GM18508 (cell line): ENCODE measurements at regions not wholly inside any gene's neighbourhood (a gene's known extent, or its start where the extent isn't known, plus 50 kb on each side); places are given as distances from the start of the nearest gene placed in this dataset.
"Not testable (repeated sequence)": the region's sequence is repeated elsewhere in the genome, so short reads cannot be mapped to it uniquely, and the experiment has no call there.

Experiments
- ATAC-seq: cut with Tn5 transposase; IDR thresholded peaks from one replicate; pipeline ENCODE4 v1.9.1; 2021; ENCODE audit warnings: moderate number of reproducible peaks; ENCODE audit not compliant: insufficient read depth, unreplicated experiment

GRCh38 chr13:80988391-80989151 lies 647.6 kb upstream of the SPRY2 start:
- ATAC-seq: no peak

- ATAC-seq: peak; percentile 89
These were observed 638.2 kb upstream of the SPRY2 start for GRCh38 chr13:80979035-80979641.

DNA sequence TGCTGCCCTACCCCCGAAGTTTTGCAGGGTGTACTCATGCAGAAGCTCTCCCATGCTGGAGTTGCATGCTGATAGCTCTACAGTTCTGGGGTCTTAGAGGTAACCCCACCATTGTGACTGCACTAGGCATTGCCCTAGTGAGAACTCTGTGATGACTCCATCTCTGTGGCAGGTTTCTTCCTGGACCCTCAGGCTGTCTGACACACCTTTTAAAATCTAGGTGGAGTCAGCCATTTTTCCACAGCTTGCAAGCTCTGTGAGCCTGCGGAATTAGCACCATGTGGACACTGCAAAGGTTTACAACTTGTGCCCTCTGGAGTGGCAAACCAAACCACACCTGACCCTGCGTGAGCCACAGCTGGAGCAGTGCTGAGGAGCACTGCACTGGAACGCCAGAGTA lies 636.2 kb upstream of the SPRY2 start:
- ATAC-seq: no peak

- no peak for ATAC-seq
These were observed 635.0 kb upstream of the SPRY2 start for GRCh38 chr13:80975903-80976302.

- ATAC-seq: no peak
These were observed 632.8 kb upstream of the SPRY2 start for GRCh38 chr13:80973721-80974120.

- ATAC-seq: no peak
These were observed 632.0 kb upstream of the SPRY2 start for GRCh38 chr13:80972857-80973478.

DNA sequence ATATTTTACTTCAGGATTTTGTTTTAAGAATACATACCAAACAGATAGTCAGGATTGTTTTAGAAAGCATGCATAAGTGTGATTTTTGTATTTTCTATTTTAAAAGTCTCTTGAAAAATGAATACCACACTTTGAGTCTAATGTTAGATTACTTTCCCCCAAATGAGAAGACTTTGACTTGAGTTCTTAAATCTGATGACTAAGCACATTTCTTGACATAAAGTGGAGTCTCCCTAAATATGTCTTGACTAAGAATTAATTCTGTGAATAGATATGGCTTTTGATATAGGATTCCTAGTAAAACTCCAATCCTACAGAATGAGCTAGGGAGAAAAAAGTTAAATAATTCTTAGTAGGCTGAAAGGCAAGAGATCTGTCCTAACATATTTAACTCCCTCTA lies 624.2 kb upstream of the SPRY2 start:
- ATAC-seq: no peak

DNA sequence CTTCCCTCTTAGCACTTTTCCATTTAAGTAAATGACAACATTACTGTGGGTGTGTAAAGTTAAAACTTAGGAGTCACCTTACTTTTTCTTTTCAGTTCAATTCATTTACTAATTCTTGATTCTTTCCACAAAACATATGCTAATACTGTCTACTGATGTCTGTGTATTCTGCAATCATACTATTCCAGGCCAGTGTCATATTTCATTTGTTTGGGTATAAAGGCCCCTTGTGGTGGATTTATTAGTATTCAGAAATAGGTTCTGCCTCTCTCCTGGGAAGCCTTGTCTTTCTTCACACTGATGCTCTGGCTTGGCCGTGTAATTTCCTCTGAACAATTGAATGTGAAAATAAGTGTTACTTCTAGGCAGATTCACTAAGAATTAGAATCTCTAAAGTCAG lies 621.9 kb upstream of the SPRY2 start:
- no peak for ATAC-seq

GRCh38 chr13:80962173-80962572 lies 621.2 kb upstream of the SPRY2 start:
- no peak for ATAC-seq

GRCh38 chr13:80957019-80957655 lies 616.2 kb upstream of the SPRY2 start:
- no peak for ATAC-seq

DNA sequence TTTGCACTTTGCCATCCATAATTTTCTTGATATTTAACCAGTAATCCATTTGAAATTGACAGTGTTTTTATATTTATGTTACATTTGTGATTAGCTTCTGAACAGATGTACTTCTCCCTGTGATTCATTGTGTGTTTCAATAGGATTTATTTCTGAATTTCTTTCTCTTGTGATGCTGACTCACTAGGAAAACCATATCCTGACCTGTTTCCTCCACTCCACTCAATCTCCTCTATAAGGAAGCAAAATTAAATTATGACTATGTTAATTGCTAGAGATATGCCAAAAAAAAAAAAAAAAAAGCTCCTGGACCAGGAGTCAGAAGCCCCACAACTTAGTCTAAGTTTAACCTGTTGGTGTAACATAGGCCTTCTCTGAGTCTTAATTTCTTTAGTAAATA lies 614.6 kb upstream of the SPRY2 start:
- ATAC-seq: no peak

DNA sequence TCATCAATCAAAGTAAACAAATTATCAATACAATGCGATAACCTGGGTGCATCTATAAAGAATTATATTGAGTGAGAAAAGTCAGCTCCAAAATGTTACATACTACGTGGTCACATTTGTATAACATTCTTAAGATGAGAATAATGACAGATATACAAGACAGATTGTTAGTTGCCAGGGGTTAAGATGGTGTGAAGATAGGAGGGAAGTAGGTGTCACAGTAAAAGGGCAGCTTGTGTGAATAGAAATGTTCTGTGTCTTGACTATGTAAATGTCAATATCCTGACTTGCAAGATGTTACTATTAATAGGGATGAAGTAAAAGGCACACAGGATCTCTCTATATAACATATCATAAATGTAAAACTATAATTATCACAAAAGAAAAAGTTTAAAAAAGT lies 611.2 kb upstream of the SPRY2 start:
- ATAC-seq: no peak

DNA sequence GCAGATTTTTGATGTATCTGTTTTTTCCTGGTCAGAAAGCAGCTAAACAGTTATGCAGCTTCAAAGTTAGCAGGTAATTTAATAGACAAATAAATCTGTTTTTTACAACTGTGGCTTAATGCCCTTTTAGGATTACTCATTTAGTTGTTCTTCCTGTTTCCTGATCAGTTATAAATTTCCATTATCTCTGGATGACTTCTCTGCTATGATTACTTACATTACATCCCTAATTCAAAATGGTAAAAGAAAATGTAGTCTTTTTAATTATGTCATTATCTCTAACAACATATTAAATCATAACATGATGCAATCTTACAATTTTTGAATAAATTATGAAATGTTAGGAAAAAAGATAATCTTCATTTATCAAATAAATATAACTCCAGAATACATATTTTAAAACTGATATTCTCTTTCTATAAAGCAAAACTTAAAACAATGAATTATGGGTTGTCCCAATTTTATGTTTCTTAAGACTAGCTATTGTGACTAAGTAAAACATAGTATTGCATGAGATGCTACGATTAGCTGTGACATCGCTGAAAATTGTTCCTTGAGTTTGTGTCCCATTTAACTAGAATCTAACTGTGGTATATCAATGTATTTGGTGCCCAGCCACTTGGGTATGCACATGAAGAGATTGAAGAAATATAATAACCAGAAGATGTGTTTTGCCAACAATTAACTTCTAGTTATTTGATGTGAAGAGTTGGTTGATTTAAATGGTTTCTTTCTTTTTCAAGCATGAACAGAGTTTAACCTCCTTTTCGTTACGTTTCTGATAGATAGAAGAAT lies 605.3 kb upstream of the SPRY2 start:
- no peak for ATAC-seq

DNA sequence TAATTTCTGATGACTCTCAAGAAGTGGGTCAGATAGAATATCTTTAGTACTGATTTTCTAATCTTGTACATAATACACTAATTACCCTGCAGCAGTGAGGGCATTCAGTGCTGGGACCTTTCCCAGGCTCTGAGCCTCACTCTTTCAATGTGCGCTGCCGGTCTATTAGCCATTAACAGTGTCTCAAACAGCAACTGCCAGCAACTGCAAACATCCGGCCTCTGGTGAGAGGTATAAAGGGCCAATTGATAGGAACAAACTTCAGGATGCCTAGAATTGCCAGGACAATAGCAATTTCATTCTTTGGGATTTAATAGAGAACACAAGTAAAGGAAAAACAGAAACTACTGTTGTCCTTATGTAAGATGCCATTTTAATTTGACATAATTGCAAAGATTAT lies 604.4 kb upstream of the SPRY2 start:
- ATAC-seq: no peak

DNA sequence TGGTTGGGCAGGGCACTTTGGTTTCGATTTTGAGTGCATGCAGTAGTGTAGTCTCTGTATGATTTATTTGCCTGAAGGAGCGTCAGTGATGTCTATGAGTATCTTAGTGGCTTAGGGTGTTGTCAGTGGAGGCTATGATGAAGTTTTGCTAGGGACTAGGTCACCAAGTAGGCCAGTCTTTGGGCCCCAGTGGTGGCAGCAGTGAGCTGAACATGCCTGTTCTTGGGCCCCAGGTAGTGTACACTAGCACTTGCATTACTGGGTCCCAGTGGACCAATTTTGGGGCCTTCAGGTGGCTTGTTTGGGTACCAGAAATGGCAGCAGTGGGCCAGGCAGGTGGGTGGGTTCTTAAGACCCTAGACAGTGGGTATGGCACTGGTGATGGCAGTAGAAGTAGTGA lies 598.7 kb upstream of the SPRY2 start:
- no peak for ATAC-seq

DNA sequence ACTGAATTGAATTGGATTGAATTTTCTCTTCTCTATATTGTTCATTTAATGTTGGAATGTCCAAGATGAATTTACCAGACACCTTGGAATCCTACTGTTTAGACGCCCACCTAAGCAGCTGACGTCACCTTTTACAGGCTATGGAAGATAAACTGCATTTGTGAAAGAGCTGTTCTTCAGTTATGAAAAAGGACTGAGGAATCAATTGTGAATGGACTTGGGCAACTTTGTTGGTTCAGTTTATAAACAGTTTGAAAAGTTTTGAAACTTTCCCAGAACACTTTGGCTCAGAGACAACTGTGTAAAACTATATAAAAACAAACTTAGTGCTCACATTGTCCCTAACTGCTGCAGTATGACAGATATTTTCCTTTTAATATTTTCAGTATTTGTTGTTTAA lies 590.8 kb upstream of the SPRY2 start:
- no peak for ATAC-seq

DNA sequence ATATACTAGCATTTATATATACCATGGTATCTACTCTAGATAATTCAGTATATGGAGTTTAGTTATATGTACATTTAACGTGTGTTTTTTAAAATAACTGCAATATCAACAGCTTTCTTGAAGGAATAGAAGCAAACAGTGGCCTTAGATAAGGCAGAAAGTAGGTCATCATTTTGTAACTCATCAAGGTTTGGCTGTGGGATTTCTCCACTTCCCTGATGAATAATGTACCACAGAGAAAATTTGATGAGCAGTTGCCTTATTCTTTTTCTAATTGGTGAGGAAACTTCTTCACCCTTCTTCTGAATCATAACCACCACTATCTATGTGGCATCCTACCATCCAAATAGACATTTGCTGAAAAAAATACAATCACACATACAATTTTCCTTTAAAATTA lies 590.2 kb upstream of the SPRY2 start:
- ATAC-seq: no peak

GRCh38 chr13:80928241-80928640 lies 587.3 kb upstream of the SPRY2 start:
- no peak for ATAC-seq

DNA sequence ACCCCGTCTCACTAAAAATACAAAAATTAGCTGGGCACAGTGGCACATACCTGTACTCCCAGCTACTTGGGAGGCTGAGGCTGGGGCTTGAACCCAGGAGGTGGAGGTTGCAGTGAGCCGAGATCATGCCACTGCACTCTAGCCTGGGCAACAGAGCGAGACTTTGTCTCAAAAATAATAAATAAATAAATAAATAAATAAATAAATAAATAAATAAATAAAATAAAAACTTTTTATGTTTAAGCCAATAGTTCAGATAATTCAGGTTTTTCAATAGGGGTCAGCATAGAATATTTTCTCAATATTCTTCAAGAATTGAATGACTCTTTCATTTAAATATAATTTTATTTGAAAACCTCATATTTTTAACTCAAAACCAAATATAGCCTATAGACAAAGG lies 585.1 kb upstream of the SPRY2 start:
- not testable (repeated sequence) for ATAC-seq

DNA sequence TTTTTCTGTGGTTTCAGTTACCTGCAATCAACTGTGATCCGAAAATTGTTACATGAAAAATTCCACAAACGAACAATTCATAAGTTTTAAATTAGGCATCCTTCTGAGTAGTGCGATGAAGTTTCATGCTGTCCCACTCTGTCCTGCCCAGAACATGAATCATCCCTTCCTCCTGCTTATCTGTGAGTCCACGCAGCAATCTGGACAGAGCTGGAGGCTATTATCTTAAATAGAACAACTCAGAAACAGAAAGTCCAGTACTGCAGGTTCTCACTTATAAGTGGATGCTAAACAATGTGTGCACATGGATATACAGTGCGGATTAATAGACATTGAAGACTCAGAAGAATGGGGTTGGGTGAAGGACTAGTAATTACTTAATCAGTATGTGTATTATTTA lies 583.7 kb upstream of the SPRY2 start:
- no peak for ATAC-seq

DNA sequence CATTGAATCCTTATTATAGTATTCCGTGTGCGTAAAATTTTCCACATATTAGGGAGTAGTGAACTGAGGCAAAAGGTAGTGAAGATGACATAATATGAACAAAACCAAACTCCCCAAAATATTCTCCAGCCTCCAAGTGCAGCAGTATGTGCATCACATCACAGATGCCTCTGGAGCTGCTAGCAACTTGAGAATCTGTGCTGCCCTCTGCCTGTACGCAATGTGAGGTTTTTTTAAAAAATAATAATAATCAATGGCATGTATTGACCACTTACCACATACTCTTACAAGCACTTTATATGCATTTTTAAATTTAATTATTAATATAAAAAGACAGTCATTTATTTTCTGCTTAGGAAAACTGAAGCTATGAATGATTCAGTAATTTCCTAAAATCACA lies 583.0 kb upstream of the SPRY2 start:
- ATAC-seq: no peak
